ENCODE measurements at regions not wholly inside any gene's neighbourhood (a gene's known extent, or its start where the extent isn't known, plus 50 kb on each side); places are given as distances from the start of the nearest gene placed in this dataset.

DNA sequence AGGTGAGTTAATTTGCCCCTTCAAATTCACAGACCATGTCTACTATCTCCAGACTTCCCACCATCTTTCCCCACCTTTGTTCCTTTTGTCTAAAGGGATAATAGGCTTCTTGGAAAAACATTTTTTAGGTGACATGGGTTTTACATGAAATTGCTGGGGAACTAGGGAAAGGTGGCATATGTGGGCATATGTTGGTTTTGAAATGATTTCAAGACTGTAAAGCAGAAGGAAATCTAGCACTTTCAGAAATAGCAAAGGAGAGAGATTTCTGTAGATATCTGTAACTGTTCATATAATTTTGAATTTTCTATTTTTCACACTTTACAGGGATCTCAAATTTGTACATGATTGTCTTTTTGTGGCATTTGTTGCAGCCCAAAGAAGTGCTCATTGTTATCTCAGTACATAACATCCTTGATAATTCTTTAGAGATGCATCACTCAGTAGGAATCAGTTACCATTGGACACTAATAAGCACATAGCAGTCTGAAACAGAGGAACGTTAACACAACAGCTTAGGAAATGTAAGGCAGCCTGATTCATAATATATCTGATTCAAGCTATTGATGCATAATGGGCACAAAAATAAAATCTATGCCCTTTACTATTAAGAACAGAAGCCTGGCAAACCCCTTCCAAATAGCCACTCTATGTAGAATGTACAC lies 659.7 kb downstream of the CENPC start:
- no peak for DNase-seq (ENCODE audit: low read depth)
- no peak overlapping the region for H3K4me3 ChIP-seq (ENCODE audit: low read depth, low read length)
- TF ChIP-seq, protein P1, sequence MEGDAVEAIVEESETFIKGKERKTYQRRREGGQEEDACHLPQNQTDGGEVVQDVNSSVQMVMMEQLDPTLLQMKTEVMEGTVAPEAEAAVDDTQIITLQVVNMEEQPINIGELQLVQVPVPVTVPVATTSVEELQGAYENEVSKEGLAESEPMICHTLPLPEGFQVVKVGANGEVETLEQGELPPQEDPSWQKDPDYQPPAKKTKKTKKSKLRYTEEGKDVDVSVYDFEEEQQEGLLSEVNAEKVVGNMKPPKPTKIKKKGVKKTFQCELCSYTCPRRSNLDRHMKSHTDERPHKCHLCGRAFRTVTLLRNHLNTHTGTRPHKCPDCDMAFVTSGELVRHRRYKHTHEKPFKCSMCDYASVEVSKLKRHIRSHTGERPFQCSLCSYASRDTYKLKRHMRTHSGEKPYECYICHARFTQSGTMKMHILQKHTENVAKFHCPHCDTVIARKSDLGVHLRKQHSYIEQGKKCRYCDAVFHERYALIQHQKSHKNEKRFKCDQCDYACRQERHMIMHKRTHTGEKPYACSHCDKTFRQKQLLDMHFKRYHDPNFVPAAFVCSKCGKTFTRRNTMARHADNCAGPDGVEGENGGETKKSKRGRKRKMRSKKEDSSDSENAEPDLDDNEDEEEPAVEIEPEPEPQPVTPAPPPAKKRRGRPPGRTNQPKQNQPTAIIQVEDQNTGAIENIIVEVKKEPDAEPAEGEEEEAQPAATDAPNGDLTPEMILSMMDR (IDR thresholded peaks at IDR 0.05; ENCODE audit: insufficient read depth, low read length), result no peak

DNA sequence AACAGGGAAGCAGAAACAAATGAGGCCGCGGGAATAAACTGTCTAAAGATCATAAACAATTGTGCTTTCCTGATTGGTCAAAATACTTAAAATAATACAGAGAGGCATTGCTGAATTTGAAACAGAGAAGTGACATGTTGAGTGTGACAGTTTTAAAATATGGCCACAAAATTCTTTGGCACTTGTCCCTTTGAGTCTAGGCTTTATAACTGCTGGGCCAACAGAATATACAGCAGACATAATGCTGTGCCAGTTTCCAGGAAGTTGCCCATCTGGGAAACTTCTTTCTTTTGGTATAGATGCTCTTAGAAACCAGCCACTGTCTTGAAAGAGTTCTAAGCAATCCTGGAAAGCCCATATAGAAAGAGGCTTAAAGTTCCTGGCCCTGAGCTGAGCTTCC lies 668.4 kb downstream of the CENPC start:
- H3K4me3 ChIP-seq (ENCODE audit: low read depth, low read length), result no peak overlapping the region
- TF ChIP-seq, protein P1 (IDR thresholded peaks at IDR 0.05; ENCODE audit: insufficient read depth, low read length), result no peak
- DNase-seq (ENCODE audit: low read depth), result no peak

DNA sequence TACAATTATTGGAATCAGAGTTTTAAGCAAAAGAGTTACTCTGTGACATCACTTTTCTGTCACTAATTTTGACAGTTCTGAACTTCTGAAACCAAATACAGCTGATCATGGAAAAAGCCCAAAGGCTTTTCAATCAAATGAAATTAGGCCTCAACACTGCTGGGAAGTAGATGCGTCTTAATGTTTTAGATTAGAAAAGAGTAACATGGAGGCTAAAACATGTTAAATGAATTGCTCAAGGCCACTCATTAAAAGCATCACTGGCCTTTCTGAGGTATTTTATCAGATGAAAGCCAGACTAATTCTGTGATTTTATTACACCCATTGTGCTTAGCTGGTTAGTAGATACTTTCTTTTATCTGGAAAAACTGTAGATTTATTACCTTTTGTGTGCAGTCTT lies 672.6 kb downstream of the CENPC start:
- TF ChIP-seq, protein P1 (IDR thresholded peaks at IDR 0.05; ENCODE audit: insufficient read depth, low read length), result no peak
- H3K4me3 ChIP-seq (ENCODE audit: low read depth, low read length), result no peak overlapping the region
- DNase-seq (ENCODE audit: low read depth), result no peak

- H3K4me3 ChIP-seq (ENCODE audit: low read depth, low read length), result no peak overlapping the region
- DNase-seq (ENCODE audit: low read depth), result no peak
- TF ChIP-seq, protein P1 (IDR thresholded peaks at IDR 0.05; ENCODE audit: insufficient read depth, low read length), result no peak
Observed at GRCh38 chr4:66863481-66863880, 681.8 kb downstream of the CENPC start.

DNA sequence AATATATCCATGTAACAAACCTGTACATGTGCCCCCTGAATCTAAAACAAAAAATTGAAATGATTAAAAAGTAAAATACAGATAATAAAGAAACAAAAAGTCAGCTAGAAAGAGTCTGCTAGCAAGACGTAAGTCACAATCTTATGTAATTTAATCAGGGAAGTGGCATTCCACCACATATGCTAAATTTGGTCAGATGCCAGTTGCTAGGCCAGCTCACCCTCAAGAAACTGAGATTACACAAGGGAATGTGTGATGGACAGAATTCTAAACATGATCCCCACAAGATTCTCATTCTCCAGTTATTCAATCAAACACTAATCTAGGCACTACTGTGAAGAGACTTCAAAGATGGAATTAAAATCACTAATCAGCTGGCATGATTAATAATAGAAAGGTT lies 689.3 kb downstream of the CENPC start:
- peak; percentile 3 for DNase-seq (ENCODE audit: low read depth)
- TF ChIP-seq, protein P1 (IDR thresholded peaks at IDR 0.05; ENCODE audit: insufficient read depth, low read length), result no peak
- H3K4me3 ChIP-seq (ENCODE audit: low read depth, low read length), result no peak overlapping the region

DNA sequence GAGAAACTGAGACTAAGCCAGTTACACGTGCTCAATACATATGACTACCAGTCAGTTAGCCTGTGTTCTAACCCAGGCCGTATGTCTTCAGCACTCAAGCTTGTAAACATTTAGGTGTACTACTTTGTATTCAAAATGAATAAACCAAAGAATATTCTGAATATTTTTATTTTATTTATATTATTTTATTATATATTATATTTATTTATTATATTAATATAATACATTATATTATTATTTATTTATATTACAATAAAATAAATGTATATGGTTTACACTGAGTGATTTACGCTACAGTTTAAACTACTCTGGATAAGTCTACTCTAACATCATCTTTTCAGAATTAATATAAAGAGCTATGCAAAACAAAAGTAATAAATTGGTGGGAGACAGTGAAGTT lies 691.5 kb downstream of the CENPC start:
- DNase-seq (ENCODE audit: low read depth), result no peak
- TF ChIP-seq, protein P1 (IDR thresholded peaks at IDR 0.05; ENCODE audit: insufficient read depth, low read length), result no peak
- no peak overlapping the region for H3K4me3 ChIP-seq (ENCODE audit: low read depth, low read length)

GRCh38 chr4:66852843-66853242 lies 692.5 kb downstream of the CENPC start:
- no peak for DNase-seq (ENCODE audit: low read depth)
- TF ChIP-seq, protein P1 (IDR thresholded peaks at IDR 0.05; ENCODE audit: insufficient read depth, low read length), result no peak
- H3K4me3 ChIP-seq (ENCODE audit: low read depth, low read length), result no peak overlapping the region

Measured in fibroblast of the aortic adventitia (primary cell).